SIG-M5 treated with dmso at 0.1 percent for 504 hours (cell line): ENCODE measurements at regions not wholly inside any gene's neighbourhood (a gene's known extent, or its start where the extent isn't known, plus 50 kb on each side); places are given as distances from the start of the nearest gene placed in this dataset.

Experiments
- DNase-seq: peaks from one replicate; lab custom pipeline; 2025; ENCODE audit not compliant: unreplicated experiment; lab: John Stamatoyannopoulos, UW

GRCh38 chr3:153069598-153070510 is 92.2 kb upstream of the RAP2B start:
- peak; percentile 52 for DNase-seq

GRCh38 chr3:153070511-153070868 is 91.5 kb upstream of the RAP2B start:
- DNase-seq = no peak

DNA sequence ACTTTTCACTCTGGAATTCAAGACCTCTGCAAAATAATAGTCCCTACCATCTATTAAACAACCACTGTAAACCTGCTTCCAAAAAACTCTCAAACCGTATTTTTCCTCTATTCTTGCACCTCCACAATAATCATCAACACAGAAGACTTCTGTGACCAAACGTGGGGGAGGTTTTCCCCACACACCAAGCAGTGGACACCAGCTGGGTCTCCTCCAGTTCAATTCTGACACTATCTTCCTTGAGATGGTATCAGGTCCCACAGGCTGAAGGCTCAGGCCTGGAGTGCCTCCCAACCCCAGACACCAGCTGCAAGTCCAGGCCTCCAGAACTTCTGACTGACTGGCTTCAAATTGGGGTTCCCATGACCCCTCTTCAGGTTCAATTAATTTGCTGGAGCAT is 89.6 kb upstream of the RAP2B start:
- DNase-seq = no peak

DNA sequence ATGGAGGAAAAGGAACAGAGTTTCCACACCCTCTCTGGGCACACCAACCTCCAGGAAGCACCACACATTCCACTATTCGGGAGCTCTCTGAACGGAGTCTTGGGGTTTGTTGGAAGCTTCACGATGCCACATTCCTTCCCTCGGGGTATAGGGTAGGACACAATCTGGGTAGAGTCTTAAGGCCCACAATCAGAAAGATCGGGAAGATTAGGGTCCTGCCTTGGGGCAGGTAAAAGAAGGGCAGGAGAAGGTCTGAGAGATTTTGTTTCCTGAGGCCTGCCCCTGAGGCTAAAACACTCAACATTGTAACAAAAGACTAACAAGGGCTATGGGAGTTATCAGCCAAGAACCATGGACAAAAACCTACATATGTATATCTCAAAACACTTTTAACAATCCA is 89.2 kb upstream of the RAP2B start:
- no peak for DNase-seq

DNA sequence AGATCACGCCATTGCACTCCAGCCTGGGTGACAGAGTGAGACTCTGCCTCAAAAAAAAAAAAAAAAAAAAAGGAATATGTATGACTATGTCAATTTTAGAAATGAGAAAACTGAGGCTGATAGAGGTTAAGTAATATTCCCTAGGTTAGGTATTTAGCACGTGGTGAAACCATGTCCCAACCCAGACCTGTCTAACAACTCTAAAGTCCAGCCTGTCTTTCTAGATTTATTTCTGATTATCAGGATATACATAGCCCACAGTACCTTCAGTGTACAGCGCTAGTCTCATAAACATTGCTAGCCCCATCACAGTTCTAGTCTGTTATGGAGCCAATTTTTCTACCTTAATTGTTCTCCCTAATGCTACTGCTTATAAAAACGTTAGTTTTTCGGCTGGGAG is 88.4 kb upstream of the RAP2B start:
- DNase-seq = peak; percentile 11

- DNase-seq = no peak
Observed at GRCh38 chr3:153078826-153079225, 83.2 kb upstream of the RAP2B start.

DNA sequence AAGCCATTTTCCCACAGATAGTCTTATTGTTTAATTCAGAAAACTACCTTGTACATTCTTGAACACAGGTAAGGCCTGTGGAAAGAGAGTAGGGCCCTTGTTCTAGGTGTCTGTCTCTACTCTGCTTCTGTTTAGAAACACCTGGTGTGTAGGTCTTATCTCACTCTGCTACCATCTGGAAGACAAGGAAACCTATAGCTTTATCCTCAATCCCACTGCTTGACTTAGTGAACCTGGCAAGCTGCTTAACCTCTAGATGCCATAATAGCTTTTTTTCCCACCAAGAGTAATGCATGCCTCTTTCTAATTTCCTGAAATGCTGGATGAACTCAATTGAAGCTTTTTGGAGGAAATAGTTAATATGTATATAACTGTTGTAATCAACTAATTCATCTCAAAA is 82.6 kb upstream of the RAP2B start:
- no peak for DNase-seq

DNA sequence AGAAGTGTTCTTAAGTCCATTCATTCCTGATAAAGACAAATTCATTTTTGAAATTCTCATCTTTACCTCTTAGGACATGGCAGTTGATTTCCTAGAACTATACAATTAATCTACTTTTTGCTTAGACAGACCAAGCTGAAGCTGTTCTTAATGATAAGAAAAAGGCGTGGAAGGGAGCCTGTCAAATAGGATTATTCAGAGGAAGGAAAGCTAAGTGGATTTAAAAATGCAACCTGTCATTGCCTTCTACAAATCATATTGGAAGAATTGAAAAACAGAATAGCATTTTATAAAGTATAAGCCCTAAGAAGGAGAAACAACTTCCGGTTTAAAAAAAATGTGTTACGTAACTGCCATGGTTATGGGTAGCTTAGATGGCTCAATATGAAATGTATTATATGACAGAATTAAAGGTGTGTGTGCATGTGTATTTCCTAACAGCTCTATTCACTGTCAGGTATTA is 81.2 kb upstream of the RAP2B start:
- no peak for DNase-seq

DNA sequence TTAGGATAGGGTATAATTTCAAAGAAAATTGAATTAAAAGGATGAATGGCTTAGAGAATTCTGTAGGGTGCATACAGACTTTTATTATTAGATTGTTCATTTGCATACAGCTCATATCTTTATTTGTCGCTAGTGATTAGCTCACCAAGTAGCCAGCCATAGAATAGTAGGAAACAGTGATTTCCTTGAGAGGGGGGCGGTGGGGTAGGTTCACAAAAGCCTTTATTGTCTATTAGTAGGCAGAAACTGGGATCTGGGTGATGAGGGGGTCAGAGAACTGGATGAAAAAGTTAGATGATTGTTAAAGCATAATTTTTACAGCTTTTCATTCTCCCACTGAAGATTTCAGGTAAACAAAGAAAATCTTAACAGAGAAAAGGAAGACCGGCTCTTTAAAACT is 77.6 kb upstream of the RAP2B start:
- DNase-seq = no peak

- no peak for DNase-seq
Observed at GRCh38 chr3:153087595-153088566, 74.1 kb upstream of the RAP2B start.

DNA sequence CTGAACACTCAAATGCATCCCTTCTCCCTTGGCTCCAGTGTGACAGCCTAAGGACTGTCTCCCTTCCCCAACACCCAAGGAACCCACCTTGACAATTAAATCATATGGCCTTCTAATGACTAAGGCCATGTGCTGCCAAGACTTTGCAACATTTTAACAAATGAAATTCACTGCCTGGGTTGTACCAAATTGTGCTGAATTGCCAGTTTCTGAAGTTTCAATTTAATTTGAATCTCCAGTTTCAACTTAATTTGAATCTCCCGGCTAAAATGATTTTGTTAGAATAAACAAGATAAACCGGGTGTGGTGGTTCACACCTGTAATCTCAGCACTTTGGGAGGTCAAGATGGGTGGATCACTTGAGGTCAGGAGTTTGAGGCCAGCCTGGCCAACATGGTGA is 72.4 kb upstream of the RAP2B start:
- DNase-seq = no peak

DNA sequence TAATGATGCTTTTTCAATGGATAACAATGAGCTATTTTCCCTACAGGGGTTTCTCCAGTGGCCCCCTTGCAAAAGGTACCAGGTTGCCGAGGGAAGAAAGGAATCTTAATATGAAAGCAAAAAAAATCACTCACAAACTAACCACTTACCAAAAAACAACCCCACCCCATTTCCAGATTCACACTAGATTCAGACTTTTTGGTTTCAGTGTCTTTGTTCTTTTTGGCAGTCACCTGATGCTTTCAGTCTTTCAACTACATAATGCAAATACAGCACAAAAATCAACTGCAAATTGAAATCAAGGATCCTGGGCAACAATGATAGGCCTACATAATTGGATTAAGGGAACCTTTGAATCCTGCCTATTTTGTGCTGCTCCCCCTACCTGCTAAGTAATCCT is 71.1 kb upstream of the RAP2B start:
- DNase-seq = no peak

DNA sequence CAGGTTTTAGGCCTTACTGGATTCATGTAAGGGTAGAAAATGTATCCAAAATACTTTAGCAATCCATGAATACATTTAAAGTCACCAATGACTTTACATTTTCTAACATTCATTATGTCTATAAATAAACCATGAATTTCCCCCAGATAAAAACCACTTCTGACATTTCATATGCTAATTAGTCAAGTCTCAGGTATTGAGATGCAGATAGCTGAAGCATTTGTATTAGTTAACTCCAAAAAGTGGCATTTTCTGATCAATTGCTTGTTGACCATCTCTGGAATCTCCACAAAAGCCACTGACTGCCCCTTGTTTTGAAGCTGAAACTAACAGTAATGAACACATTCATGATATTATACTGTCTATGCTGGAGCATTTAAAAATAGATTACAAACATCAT is 68.4 kb upstream of the RAP2B start:
- no peak for DNase-seq

DNA sequence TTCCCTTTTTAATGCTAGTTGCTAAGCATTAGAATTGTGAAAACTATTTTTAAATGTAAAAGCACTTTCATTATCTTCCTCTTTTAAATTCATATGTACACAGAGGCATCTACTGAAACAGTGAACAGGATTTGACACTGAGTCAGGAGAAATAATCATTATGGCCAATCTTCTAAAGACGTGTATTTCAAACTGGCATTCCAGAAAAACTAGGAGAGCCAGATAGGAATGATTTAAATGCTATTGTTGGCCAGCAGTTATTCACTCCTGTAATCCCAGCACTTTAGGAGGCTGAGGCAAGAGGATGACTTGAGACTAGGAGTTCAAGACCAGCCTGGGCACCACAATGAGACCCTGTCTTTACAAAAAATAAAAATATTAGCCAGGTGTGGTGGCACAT is 67.6 kb upstream of the RAP2B start:
- DNase-seq = no peak

DNA sequence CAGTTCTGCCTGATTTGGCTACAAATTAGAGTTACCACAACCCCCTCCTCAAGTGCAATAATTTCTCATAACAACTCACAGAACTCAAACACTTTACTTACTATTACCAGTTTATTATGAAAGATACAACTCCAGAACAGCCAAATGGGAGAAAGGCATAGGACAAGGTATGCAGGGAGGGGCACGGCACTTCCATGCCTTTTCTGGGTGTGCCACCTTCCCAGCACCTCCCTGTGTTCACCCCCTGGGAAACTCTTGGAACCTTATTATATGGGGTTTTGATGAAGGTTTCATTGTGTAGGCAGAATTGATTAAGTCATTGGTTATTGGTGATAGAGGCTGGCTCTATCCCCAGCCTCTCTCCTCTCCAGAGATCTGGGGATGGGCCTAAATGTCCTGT is 66.6 kb upstream of the RAP2B start:
- DNase-seq = no peak

GRCh38 chr3:153096731-153097131 is 65.3 kb upstream of the RAP2B start:
- DNase-seq = no peak

GRCh38 chr3:153097213-153097612 is 64.8 kb upstream of the RAP2B start:
- DNase-seq = no peak

GRCh38 chr3:153099131-153099530 is 62.9 kb upstream of the RAP2B start:
- no peak for DNase-seq

- no peak for DNase-seq
Observed at GRCh38 chr3:153103406-153103945, 58.5 kb upstream of the RAP2B start.

DNA sequence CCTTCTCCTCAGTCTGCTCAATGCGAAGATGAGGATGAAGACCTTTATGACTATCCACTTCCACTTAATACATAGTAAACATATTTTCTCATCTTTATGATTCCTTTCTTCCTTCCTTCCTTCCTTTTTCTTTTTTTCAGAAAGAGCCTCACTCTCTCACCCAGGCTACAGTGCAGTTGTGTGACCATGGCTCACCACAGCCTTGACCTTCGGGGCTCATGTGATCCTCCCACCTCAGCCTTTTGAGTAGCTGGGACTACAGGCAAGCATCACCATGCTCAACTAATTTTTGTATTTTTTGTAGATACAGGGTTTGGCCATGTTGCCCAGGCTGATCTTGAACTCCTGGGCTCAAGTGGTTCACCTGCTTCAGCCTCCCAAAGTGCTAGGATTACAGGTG is 52.0 kb upstream of the RAP2B start:
- DNase-seq = no peak

DNA sequence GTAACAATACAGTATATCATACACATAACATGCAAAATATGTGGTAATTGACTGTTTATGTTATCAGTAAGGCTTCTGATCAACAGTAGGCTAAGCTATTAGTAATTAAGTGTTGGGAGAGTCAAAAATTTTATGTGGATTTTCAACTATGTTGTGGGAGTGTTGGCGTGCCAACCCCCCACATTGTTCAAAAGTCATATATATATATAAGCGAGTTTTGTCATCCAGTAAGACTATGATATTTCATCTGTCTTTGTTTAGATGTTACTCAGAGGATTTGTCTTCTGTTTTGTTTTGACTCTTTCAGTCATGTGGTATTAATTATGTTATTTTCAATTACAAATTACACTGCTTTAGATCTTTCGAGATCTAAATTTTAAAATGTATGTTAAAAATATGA is 51.0 kb upstream of the RAP2B start:
- no peak for DNase-seq
